ENCODE measurements at regions not wholly inside any gene's neighbourhood (a gene's known extent, or its start where the extent isn't known, plus 50 kb on each side); places are given as distances from the start of the nearest gene placed in this dataset.

GRCh38 chr5:144918371-144918770, 747.7 kb downstream of the KCTD16 start:
- H3K27me3 ChIP-seq (ENCODE audit: control insufficient read depth in 2 of 2, insufficient read depth in 2 of 2, low read length in 2 of 2): no peaks in the 10 kb centered on the region
- H3K9me1 ChIP-seq (ENCODE audit: control insufficient read depth, insufficient read depth, low read length): no peaks in the 10 kb centered on the region
- no peaks in the 10 kb centered on the region; the same call in 1 of the 2 replicates for H3K9me3 ChIP-seq (replicated peaks; ENCODE audit: control insufficient read depth, insufficient read depth, low read depth, low read length)
- POLR2A ChIA-PET: no interaction called here
- BruUV-seq (replicated peaks): no TSS peak
- H3K27ac ChIP-seq (ENCODE audit: extremely low read depth, low read depth, low read length): no peak overlapping the region
- 0% methylated on average over 1 of the region's 1 CpG for WGBS (ENCODE audit: insufficient coverage, low coverage, missing lambda C conversion rate)
- no peaks in the 10 kb centered on the region for H3K79me2 ChIP-seq (ENCODE audit: control insufficient read depth, insufficient read depth, low read length)
- H3K4me1 ChIP-seq (replicated peaks in 1 of 2; ENCODE audit: control insufficient read depth in 2 of 2, insufficient read depth in 2 of 2, low read length in 2 of 2): no peaks in the 10 kb centered on the region
- no peak for TF ChIP-seq HSF4 (CRISPR knock-in tag; IDR thresholded peaks at IDR 0.05; ENCODE audit: borderline replicate concordance)
- TF ChIP-seq RAD21 (CRISPR knock-in tag; conservative IDR thresholded peaks at IDR 0.05 in 1 of 2, IDR thresholded peaks at IDR 0.05 in 1 of 2): no peak
- no peak for TF ChIP-seq COPS2 (conservative IDR thresholded peaks at IDR 0.05)
- no peak for TF ChIP-seq ZFPM2 (CRISPR knock-in tag; IDR thresholded peaks at IDR 0.05)
- no peak for TF ChIP-seq FOSL1 (tag; conservative IDR thresholded peaks at IDR 0.05)
- TF ChIP-seq CTCF (IDR thresholded peaks at IDR 0.05 in 2 of 3, conservative IDR thresholded peaks at IDR 0.05 in 1 of 3; ENCODE audit: insufficient read depth in 2 of 3, low read depth in 1 of 3, low read length in 3 of 3): no peak
- TF ChIP-seq NCOA1 (IDR thresholded peaks at IDR 0.05; ENCODE audit: low read depth): no peak
- TF ChIP-seq SMARCA4 (IDR thresholded peaks at IDR 0.05): no peak
- no peak for TF ChIP-seq HINFP (tag; conservative IDR thresholded peaks at IDR 0.05; ENCODE audit: low read depth)
- TF ChIP-seq MAX (CRISPR knock-in tag; IDR thresholded peaks at IDR 0.05): no peak
- TF ChIP-seq RCOR1 (IDR thresholded peaks at IDR 0.05; ENCODE audit: borderline replicate concordance in 1 of 2, low read depth in 2 of 2, low read length in 2 of 2): no peak
- no peak for TF ChIP-seq MTA2 (IDR thresholded peaks at IDR 0.05; ENCODE audit: low read depth)
- TF ChIP-seq ZNF23 (CRISPR knock-in tag; IDR thresholded peaks at IDR 0.05): no peak
- TF ChIP-seq POLR2H (tag; IDR thresholded peaks at IDR 0.05; ENCODE audit: low read depth): no peak
- TF ChIP-seq NBN (IDR thresholded peaks at IDR 0.05; ENCODE audit: low read depth): no peak
- TF ChIP-seq CTCFL (IDR thresholded peaks at IDR 0.05; ENCODE audit: borderline replicate concordance, insufficient read depth, low read depth, low read length, poor library complexity, severe bottlenecking): no peak
- no peak for ATAC-seq
- no peak overlapping the region for H3K4me3 ChIP-seq
- no peak overlapping the region for H3K4me2 ChIP-seq (ENCODE audit: insufficient read depth, low read length)
- CTCF ChIA-PET (ENCODE audit: low intra/inter-chr PET ratio): no interaction called here
- H4K20me1 ChIP-seq (replicated peaks; ENCODE audit: control insufficient read depth, insufficient read depth, low read length): no peaks in the 10 kb centered on the region
- intact Hi-C loops (cut with micrococcal nuclease) (no loop called here), in situ Hi-C loops (cut with MboI) (no loop called here)
- FAIRE-seq: no peak
- no peak overlapping the region for H3K9ac ChIP-seq (ENCODE audit: insufficient read depth in 1 of 2, low read depth in 2 of 2, low read length in 2 of 2)
- H3K36me3 ChIP-seq (ENCODE audit: control insufficient read depth, insufficient read depth, low read length): no peaks in the 10 kb centered on the region
- H2AFZ ChIP-seq (ENCODE audit: low read depth, low read length): no peak overlapping the region
- no peak for DNase-seq (ENCODE audit: extremely low read depth in 1 of 4, low spot score in 3 of 4)

Measured in K562 (cell line).